Natural killer cell treated with Interleukin-12 subunit alpha and Interleukin-12 subunit beta and Interleukin-15 and Interleukin-18, amount 100 ng/mL, for 72 hours (primary cell): ENCODE measurements at regions not wholly inside any gene's neighbourhood (a gene's known extent, or its start where the extent isn't known, plus 50 kb on each side); places are given as distances from the start of the nearest gene placed in this dataset.

ENCODE experiments used
- ATAC-seq, 2 donors: fragments of 150-1000 bp; cut with Tn5 transposase in 1 of 2; sonication (Bioruptor Pico), chemical (Tn5 transposase) in 1 of 2; 2 replicates each; pipeline ENCODE4 v1.10.0; 2021
- DNase-seq: peaks from one replicate; pipeline ENCODE4 v3.0.0; 2022; ENCODE audit warnings: low spot score
- H3K27ac Mint-ChIP-seq, 2 donors: 1 replicate in 1 of 2; 2 replicates in 1 of 2; pipeline ENCODE4 v1.8.0; 2022; ENCODE audit warnings: mixed read lengths in 2 of 2, mild to moderate bottlenecking in 1 of 2, moderate library complexity in 1 of 2
- H3K27me3 Mint-ChIP-seq, 2 donors: 1 replicate in 1 of 2; 2 replicates in 1 of 2; pipeline ENCODE4 v1.8.0; 2022; ENCODE audit warnings: mixed read lengths in 2 of 2
- H3K36me3 Mint-ChIP-seq: one replicate; pipeline ENCODE4 v1.8.0; 2022; ENCODE audit warnings: mixed read lengths
- H3K4me1 Mint-ChIP-seq, 2 donors: 1 replicate in 1 of 2; 2 replicates in 1 of 2; pipeline ENCODE4 v1.8.0; 2022; ENCODE audit warnings: low read depth in 2 of 2, mixed read lengths in 2 of 2, mild to moderate bottlenecking in 1 of 2
- H3K4me3 Mint-ChIP-seq: one replicate; pipeline ENCODE4 v1.8.0; 2022; ENCODE audit warnings: mixed read lengths
- H3K9me3 Mint-ChIP-seq: 2 replicates; pipeline ENCODE4 v1.8.0; 2022; ENCODE audit warnings: mixed read lengths

DNA sequence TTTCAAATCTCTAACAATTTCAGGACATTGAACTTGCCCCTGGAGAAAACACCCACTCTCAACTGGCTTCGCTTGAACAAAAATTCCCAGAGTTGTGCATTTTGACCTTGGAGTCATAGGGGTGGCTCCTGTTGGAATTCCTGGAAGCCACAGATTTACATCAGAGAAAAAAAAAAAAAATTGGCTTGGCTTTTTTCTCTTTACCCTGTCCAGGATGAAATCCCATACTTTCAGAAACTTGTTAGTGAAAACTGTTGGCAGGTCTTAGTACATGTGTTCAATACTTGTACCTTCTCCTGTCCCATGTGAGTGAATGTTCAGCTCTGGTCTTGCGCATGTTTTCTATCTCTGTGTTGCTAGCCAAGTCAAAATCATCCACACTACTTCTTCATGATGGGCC, 228.8 kb downstream of the TGFB2 start:
- DNase-seq (no peak), ATAC-seq (no peak)
- no peaks in the 10 kb centered on the region for H3K27me3 Mint-ChIP-seq
- no peak overlapping the region for H3K27ac Mint-ChIP-seq
- H3K4me3 Mint-ChIP-seq: no peak overlapping the region
- H3K9me3 Mint-ChIP-seq: peaks cover 8% of the 10 kb centered on the region
- no peaks in the 10 kb centered on the region for H3K36me3 Mint-ChIP-seq
- no peaks in the 10 kb centered on the region for H3K4me1 Mint-ChIP-seq

DNA sequence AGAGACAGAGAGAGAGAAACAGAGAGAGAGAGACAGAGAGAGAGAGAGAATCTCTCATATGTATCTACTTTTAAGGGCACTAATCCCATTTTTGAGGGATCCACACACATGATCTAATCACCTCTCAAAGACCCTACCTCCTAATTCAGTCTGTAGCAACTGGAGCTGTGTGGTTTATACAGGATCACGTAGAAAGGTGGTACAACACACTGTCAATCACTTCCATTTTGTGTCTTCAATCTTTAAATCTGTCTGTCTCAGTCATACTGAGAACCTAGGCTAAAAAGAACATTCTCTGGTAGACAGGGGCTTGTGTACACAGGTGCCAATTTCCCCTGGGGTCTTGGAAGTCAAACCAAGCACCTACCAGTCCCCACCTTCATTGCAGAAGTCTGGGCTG, 229.9 kb downstream of the TGFB2 start:
- Mint-ChIP-seq H3K4me3 (no peak overlapping the region), H3K27ac (no peak overlapping the region), H3K9me3 (peaks cover 8% of the 10 kb centered on the region), H3K4me1 (no peaks in the 10 kb centered on the region), H3K36me3 (no peaks in the 10 kb centered on the region), H3K27me3 (no peaks in the 10 kb centered on the region)
- DNase-seq (no peak), ATAC-seq (no peak)

DNA sequence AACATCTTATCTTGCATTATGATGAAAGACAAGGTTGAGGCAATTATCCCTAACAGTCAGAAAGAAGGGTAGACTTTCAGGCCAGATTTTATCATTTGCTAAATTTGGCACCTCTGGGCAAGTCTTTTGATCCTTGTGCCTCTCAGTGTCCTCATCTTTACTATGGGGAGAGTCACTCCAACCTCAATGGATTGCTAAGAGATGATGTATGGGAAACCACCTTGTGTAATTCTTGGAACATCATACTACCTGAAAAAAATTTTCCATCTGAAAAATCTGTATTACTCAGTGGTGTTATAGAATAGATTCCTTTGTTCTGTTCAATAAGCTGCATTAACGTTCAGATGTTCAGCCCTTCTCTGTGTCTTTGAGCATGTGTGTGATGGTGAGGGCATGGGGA, 230.7 kb downstream of the TGFB2 start:
- no peak for ATAC-seq
- Mint-ChIP-seq H3K36me3 (no peaks in the 10 kb centered on the region), H3K4me3 (no peak overlapping the region), H3K27ac (no peak overlapping the region), H3K9me3 (peaks cover 8% of the 10 kb centered on the region), H3K4me1 (no peaks in the 10 kb centered on the region), H3K27me3 (no peaks in the 10 kb centered on the region)
- no peak for DNase-seq

DNA sequence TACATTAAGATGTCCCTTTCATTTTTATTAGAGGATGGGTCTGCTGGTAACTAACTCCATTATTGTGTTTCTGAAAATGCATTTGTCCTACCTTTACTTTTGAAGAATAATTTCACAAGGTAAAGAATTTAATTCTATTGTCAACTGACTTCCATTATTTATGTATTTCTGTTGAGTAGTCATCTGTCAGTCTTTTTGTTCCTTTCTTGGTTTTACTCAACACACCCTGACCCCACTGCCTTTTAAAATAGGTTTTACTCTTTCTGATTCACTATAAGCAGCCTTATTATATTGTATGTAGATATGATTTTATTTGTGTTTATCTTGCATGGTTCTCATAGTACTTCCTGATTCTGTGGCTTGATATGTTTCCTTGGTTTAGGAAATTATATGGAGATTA, 237.5 kb downstream of the TGFB2 start:
- Mint-ChIP-seq H3K4me3 (no peak overlapping the region), H3K36me3 (no peaks in the 10 kb centered on the region), H3K9me3 (peaks cover 3% of the 10 kb centered on the region), H3K27me3 (no peaks in the 10 kb centered on the region), H3K4me1 (no peaks in the 10 kb centered on the region), H3K27ac (no peak overlapping the region)
- ATAC-seq (no peak), DNase-seq (no peak)

DNA sequence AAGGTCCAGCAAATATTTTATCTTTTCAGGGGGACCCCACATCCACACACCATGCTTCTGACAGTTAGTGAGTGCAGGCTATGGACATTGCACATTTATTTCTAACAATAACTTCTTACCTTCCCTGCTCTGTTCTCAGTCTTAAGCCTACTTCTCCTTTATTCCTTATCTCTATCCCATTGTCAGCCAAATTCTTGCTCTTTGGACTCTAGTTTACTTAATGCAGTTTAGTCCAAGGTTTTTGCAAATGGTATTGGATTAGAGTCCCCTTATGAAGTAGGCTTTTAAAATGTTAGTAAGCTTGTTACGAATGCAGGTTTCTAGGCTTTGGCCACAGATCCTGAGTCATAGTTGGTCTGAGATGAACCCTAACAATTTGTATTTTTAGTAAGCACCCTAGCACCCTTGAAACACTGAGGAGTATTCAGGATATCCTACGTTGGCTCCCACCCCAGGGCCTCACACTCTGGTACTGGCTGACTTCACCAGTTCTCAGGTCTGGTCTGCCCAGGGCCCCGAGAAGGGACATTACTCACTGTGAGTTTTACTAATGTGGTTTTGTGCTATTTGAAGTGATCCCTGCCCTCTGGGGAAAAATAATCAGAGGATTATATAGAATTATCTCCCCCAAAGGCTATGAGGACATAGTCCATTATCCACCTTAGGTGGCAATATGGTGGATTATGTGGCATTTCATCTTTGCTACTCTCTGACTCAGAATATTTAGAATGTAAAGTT, 239.5 kb downstream of the TGFB2 start:
- ATAC-seq: no peak
- Mint-ChIP-seq H3K4me3 (no peak overlapping the region), H3K27me3 (no peaks in the 10 kb centered on the region), H3K27ac (no peak overlapping the region), H3K36me3 (no peaks in the 10 kb centered on the region), H3K4me1 (no peaks in the 10 kb centered on the region), H3K9me3 (peaks cover 9% of the 10 kb centered on the region)
- no peak for DNase-seq

DNA sequence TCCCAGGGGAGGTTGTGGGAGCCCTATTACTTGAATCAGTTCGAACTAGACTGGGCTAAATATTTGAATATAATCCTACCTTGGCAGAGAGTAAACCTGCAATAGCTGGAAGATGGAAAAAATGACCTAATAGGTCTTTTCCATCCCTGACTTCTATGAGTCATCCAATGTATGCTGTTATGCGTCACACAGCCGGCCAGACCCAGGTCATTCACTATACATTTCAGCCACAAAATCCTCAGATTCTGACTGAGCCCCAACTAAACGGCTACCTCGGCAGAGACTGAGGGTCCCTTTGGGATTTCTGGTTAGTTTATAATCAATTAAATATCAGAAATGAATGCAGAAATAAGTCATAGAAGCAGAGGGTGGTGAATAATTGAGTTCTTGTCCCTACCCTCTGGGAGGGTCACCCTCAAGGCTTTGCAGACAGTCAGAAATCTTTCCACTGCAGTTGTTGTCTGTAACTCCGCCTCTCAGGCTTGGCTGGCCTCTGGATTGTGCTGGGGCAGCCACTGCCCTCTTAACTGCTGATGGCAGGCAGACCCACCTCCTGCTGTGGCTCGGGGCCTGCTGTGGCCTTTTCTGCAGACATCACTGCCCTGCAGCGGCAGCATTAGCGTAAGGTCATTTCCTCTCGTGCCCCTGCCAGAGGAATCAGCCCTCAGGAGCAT, 240.5 kb downstream of the TGFB2 start:
- no peak overlapping the region for H3K4me3 Mint-ChIP-seq
- no peak for ATAC-seq
- H3K9me3 Mint-ChIP-seq: peaks cover 12% of the 10 kb centered on the region
- no peak overlapping the region for H3K27ac Mint-ChIP-seq
- no peak for DNase-seq
- no peaks in the 10 kb centered on the region for H3K27me3 Mint-ChIP-seq
- H3K4me1 Mint-ChIP-seq: no peaks in the 10 kb centered on the region
- H3K36me3 Mint-ChIP-seq: no peaks in the 10 kb centered on the region

DNA sequence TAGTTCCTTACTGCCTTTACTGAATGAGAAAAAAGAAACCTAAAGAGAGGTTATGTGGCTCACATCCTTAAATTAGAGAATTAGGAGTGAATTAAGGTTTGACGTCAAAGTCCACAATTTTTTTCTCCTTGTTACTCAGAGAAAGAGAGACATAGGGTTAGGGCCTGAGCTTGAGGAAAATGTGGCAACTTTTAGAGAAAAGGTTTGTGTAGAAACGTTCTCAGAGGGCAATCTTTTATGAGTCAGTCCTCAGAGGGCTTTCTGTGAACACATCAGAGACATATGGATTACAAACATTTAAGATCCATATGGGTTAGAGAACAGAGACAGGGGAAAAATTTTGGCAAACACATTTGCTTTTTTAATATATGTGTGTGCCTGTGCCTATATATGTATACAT, 242.8 kb downstream of the TGFB2 start:
- DNase-seq: no peak

DNA sequence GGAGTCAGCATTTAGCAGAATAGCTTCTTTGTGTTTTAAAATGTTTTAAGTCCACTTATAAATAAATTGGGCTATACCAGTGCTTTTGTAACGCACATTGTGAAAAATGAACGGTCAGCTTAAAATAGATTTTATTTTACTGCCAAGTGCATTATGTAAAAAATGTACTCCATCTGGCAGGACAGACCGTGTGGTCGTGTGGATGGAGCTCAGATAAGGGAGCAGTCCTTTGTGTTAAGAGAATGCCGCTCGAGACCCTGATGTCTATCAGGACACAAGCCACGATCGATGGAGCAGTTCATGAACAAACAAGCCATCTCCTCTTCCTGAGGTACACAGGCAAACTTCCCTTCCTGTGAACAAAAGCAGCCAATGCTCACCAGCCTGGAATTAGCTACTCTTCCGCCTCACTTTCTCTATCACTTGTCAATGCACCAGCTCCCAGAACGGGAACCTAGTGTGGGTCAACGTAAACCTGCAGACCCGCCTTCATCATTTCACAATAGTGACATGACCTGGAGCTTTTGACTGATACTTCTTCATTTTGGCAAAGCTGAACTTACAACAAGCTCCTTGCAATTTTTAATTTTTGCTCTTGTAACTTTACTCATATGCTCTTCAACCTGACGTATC, 243.5 kb downstream of the TGFB2 start:
- H3K4me3 Mint-ChIP-seq: no peak overlapping the region
- H3K9me3 Mint-ChIP-seq: peaks cover 16% of the 10 kb centered on the region
- H3K36me3 Mint-ChIP-seq: no peaks in the 10 kb centered on the region
- DNase-seq (no peak), ATAC-seq (no peak)
- H3K27ac Mint-ChIP-seq: no peak overlapping the region
- no peaks in the 10 kb centered on the region for H3K27me3 Mint-ChIP-seq
- H3K4me1 Mint-ChIP-seq: no peaks in the 10 kb centered on the region

More for the DNA sequence above, 242.8 kb downstream of the TGFB2 start:
- H3K27me3 Mint-ChIP-seq: no peaks in the 10 kb centered on the region
- H3K27ac Mint-ChIP-seq: no peak overlapping the region
- no peak overlapping the region for H3K4me3 Mint-ChIP-seq
- H3K36me3 Mint-ChIP-seq: no peaks in the 10 kb centered on the region
- no peaks in the 10 kb centered on the region for H3K4me1 Mint-ChIP-seq
- ATAC-seq: no peak
- H3K9me3 Mint-ChIP-seq: peaks cover 16% of the 10 kb centered on the region

DNA sequence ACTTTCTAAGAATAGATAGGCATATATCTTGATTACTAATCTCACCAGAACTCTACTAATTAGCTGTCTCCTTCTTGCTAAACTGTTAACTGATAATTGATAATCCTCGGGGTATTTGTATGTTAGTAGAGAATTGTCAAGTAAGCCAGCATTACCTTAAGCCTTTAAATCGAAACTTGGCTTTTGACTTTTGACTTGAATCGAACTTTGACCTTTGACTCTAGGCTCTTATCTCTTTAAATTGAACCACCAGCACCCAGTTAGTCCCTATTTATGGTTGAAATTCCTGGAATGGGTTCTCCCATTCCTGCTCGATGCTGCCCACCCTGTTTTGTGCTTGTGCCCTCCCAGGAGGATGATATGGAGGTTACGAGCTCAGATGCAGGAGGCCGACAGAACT, 244.4 kb downstream of the TGFB2 start:
- no peaks in the 10 kb centered on the region for H3K4me1 Mint-ChIP-seq
- H3K36me3 Mint-ChIP-seq: no peaks in the 10 kb centered on the region
- H3K27me3 Mint-ChIP-seq: no peaks in the 10 kb centered on the region
- H3K4me3 Mint-ChIP-seq: no peak overlapping the region
- H3K9me3 Mint-ChIP-seq: peaks cover 16% of the 10 kb centered on the region
- H3K27ac Mint-ChIP-seq: no peak overlapping the region
- DNase-seq: no peak
- ATAC-seq: no peak

DNA sequence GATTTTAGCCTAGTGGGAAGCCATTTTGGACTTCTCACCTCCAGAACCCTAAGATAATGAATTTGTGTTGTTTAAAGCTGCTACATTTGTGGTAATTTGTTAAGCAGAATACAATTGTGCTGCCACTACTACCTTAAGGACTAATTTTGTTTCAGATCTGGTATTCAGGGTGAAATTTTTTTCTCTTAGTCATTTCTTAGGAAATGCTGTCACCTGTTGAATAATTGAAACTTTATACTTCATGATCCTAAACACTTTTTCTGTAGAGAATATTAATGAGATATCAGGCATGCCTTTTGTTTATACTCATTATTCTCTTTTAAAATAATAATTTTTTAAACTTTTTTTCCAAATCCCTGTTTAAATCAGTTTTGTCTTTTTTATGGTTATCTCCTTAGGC, 246.8 kb downstream of the TGFB2 start:
- Mint-ChIP-seq H3K4me3 (no peak overlapping the region), H3K9me3 (peaks cover 23% of the 10 kb centered on the region), H3K27ac (no peak overlapping the region), H3K4me1 (no peaks in the 10 kb centered on the region), H3K36me3 (peaks cover 5% of the 10 kb centered on the region), H3K27me3 (peaks cover 0 to 5% of the 10 kb centered on the region in 2 donors)
- ATAC-seq: no peak
- no peak for DNase-seq

DNA sequence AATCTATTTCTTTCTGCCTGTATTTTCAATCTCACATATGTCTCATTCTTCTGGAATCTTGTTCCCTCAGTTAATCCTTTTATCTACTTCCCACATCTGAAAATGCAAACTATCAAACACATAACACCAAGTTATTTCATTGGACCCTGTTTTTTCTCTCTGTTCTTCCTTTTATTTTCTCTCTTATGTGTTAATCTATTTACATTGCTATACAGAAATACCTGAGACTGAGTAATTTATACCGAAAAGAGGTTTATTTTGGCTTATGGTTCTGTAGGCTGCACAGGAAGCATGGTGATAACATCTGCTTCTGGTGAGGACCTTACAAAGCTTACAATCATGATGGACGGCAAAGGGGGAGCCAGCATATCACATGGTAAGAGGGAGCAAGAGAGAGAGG, 247.6 kb downstream of the TGFB2 start:
- DNase-seq (no peak), ATAC-seq (no peak)
- no peak overlapping the region for H3K27ac Mint-ChIP-seq
- no peaks in the 10 kb centered on the region for H3K4me1 Mint-ChIP-seq
- peaks cover 25% of the 10 kb centered on the region for H3K9me3 Mint-ChIP-seq
- H3K4me3 Mint-ChIP-seq: no peak overlapping the region
- peaks cover 0 to 5% of the 10 kb centered on the region in 2 donors for H3K27me3 Mint-ChIP-seq
- peaks cover 5% of the 10 kb centered on the region for H3K36me3 Mint-ChIP-seq

DNA sequence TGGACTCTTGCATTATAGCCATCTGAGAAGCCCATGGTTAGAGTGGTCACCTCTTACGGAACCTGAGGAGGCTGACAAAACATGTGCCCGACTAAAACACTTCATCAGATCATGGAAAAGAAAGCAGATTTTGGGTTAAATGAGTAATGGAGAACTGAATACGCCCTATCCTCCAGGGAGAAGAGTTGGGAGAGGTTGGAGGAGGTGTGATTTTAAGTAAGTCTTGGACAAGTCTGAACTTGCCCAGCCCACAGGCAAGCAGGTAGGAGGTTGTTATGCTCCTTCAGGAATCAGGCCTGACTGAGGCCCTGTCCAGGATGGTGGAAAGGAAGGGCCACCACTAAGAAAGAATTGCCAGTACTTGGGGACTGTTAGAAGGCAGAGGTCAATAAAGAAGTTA, 255.8 kb downstream of the TGFB2 start:
- Mint-ChIP-seq H3K27me3 (no peaks in the 10 kb centered on the region), H3K27ac (no peak overlapping the region), H3K4me3 (no peak overlapping the region), H3K9me3 (peaks cover 16% of the 10 kb centered on the region), H3K36me3 (no peaks in the 10 kb centered on the region), H3K4me1 (no peaks in the 10 kb centered on the region)
- DNase-seq: no peak
- ATAC-seq: no peak

DNA sequence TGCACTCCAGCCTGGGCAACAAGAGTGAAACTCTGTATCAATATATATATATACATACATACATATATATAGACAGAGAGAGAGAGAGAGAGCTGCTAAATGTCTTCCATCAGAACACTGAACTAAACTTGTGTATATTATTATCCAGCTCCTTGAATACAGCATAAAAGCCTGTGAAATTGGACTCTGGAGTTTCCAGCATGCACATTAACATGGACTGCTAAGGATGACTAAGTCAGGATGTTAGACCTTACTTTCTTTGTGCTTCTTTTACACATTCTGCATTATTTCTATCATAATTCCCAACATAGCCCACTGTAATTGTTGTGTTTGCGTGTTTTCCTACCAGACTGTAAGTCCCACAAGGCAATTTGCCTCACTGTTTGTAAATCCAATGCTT, 259.1 kb downstream of the TGFB2 start:
- DNase-seq: no peak
- Mint-ChIP-seq H3K9me3 (peaks cover 8% of the 10 kb centered on the region), H3K36me3 (peaks cover 4% of the 10 kb centered on the region), H3K27ac (no peak overlapping the region), H3K27me3 (no peaks in the 10 kb centered on the region), H3K4me3 (no peak overlapping the region), H3K4me1 (no peaks in the 10 kb centered on the region)
- ATAC-seq: no peak

DNA sequence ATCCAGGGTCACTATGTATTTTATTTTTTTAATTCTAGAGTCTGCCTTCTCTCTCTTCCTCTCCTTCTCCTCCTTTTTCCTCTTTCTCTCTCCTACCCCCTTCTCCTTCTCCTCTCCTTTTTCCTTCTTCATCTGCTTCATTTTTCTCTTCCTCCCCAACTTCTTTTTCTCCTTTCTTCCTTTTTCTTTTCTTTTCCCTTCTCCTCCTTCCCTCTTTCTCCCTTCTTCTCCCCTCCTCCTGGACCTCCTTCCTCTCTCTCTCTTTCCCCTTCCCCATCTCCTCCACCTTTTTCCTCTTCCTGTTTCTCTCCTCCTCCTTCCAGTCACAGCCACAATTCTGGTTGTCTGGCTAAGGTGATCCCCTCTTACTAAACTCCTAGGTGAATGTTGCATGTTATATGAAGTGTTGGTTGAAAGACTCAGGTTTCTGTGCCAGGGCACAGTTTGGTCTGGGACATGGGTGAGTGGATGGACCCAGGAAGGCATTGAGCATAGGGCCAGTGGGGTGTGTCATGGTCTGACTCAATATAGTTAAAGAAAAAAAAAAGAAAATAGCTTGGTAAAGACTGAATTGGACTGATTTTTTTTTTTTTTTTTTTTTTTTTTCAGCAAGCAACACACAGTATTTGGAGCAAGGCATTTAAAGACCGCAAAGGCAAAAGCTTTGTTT, 266.9 kb downstream of the TGFB2 start:
- Mint-ChIP-seq H3K4me1 (no peaks in the 10 kb centered on the region), H3K4me3 (no peak overlapping the region), H3K27ac (no peak overlapping the region), H3K27me3 (no peaks in the 10 kb centered on the region), H3K9me3 (peaks cover 11% of the 10 kb centered on the region), H3K36me3 (peaks cover 4% of the 10 kb centered on the region)
- ATAC-seq (no peak), DNase-seq (no peak)
